ENCODE measurements at regions not wholly inside any gene's neighbourhood (a gene's known extent, or its start where the extent isn't known, plus 50 kb on each side); places are given as distances from the start of the nearest gene placed in this dataset.

DNA sequence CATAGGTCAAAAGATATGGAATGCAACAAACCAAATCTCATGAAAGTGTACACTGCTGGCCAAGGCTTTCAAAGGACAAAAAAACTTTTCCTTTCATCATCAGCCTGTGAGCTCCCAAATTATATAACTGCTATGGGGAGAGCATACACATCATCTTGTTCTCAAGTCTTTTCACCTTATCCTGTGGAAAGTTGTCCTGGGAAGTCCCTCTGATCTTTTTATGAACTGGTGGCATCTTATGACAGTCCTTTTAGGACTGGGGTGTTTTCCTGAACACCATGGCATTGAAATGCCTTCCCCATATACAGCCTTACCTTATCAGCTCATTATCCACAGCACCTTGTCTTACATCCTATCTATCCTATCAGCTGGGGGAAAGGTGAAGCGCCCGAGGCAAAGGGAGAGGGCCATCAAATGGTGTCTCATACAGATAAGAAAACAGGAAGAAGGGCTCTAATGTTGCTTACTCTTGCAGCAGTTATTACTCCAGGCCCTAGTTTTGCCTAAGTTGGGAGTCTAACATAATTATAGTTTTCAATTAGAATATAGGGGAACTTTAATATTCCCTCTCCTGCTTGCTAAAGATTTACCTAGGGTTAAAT, 61.5 kb upstream of the GOLIM4 start:
- no peak for FAIRE-seq
- dilution Hi-C loops (cut with MboI; ENCODE audit: extremely low pct_ligation_motif_present, low sequenced_read_pairs): no loop called here
- no peak overlapping the region for H2AFZ ChIP-seq (ENCODE audit: control insufficient read depth, low read length)

DNA sequence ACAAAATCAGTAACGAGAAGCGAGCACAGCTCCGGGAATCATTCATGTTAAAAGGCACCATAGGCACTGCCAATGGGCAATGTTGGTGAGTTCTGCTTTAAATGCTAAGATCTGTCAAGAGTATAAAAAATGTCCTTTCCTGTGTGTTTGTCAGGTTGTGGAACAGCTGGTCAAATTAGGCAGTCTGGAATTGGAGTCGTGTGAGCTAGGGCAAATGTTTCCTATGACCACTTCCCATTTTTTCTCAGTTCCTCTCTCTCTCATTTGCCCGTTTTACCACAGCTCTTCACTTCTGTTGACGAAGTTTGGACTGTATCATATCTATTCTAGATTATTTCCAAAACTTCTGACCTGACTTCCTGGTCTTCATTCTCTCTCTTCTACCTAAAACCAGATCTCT, 60.8 kb upstream of the GOLIM4 start:
- no peaks in the 10 kb centered on the region for H3K79me2 ChIP-seq (ENCODE audit: control insufficient read depth, insufficient read depth, low read length)
- no peaks in the 10 kb centered on the region for H3K9me1 ChIP-seq (ENCODE audit: control insufficient read depth, extremely low read depth, insufficient read depth, low read length)
- no peak for FAIRE-seq
- H3K4me1 ChIP-seq (ENCODE audit: control insufficient read depth, extremely low read depth, insufficient read depth, low read length): no peaks in the 10 kb centered on the region
- H2AFZ ChIP-seq (ENCODE audit: control insufficient read depth, low read length): no peak overlapping the region
- H3K27ac ChIP-seq (ENCODE audit: control insufficient read depth, insufficient read depth, low read length): no peak overlapping the region
- DNase-seq (ENCODE audit: low read depth, low spot score): no peak
- no peak overlapping the region for H3K4me2 ChIP-seq (ENCODE audit: control insufficient read depth, extremely low read depth, insufficient read depth, low read depth, low read length)
- no peaks in the 10 kb centered on the region for H3K36me3 ChIP-seq (ENCODE audit: control insufficient read depth in 2 of 2, extremely low read depth in 1 of 2, insufficient read depth in 2 of 2, low read length in 2 of 2)
- no peak overlapping the region for H3K9ac ChIP-seq (ENCODE audit: control insufficient read depth, extremely low read depth, insufficient read depth, low read length)
- no peaks in the 10 kb centered on the region for H3K9me3 ChIP-seq (ENCODE audit: control insufficient read depth, low read depth, low read length)
- no peaks in the 10 kb centered on the region for H3K27me3 ChIP-seq (ENCODE audit: control insufficient read depth, extremely low read depth, insufficient read depth, low read length)
- H4K20me1 ChIP-seq (ENCODE audit: control insufficient read depth, extremely low read depth, insufficient read depth, low read length): no peaks in the 10 kb centered on the region
- dilution Hi-C loops (cut with MboI; ENCODE audit: extremely low pct_ligation_motif_present, low sequenced_read_pairs): no loop called here
- TF ChIP-seq, protein P1, sequence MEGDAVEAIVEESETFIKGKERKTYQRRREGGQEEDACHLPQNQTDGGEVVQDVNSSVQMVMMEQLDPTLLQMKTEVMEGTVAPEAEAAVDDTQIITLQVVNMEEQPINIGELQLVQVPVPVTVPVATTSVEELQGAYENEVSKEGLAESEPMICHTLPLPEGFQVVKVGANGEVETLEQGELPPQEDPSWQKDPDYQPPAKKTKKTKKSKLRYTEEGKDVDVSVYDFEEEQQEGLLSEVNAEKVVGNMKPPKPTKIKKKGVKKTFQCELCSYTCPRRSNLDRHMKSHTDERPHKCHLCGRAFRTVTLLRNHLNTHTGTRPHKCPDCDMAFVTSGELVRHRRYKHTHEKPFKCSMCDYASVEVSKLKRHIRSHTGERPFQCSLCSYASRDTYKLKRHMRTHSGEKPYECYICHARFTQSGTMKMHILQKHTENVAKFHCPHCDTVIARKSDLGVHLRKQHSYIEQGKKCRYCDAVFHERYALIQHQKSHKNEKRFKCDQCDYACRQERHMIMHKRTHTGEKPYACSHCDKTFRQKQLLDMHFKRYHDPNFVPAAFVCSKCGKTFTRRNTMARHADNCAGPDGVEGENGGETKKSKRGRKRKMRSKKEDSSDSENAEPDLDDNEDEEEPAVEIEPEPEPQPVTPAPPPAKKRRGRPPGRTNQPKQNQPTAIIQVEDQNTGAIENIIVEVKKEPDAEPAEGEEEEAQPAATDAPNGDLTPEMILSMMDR (optimal IDR thresholded peaks at IDR 0.05 in 1 of 3, IDR thresholded peaks at IDR 0.05 in 1 of 3, conservative IDR thresholded peaks at IDR 0.05 in 1 of 3; ENCODE audit: extremely low read depth in 1 of 3, insufficient read depth in 2 of 3, low read length in 3 of 3): no peak
- no peak for TF ChIP-seq EZH2 (IDR thresholded peaks at IDR 0.05; ENCODE audit: low read length)
- H3K4me3 ChIP-seq (ENCODE audit: control insufficient read depth in 2 of 3, extremely low read depth in 1 of 3, insufficient read depth in 2 of 3, low read depth in 1 of 3, low read length in 3 of 3): no peak overlapping the region

More for the DNA sequence above, 61.5 kb upstream of the GOLIM4 start:
- TF ChIP-seq, protein P1 (optimal IDR thresholded peaks at IDR 0.05 in 1 of 3, IDR thresholded peaks at IDR 0.05 in 1 of 3, conservative IDR thresholded peaks at IDR 0.05 in 1 of 3; ENCODE audit: extremely low read depth in 1 of 3, insufficient read depth in 2 of 3, low read length in 3 of 3): no peak
- no peak for TF ChIP-seq EZH2 (IDR thresholded peaks at IDR 0.05; ENCODE audit: low read length)
- no peak overlapping the region for H3K27ac ChIP-seq (ENCODE audit: control insufficient read depth, insufficient read depth, low read length)
- H3K9ac ChIP-seq (ENCODE audit: control insufficient read depth, extremely low read depth, insufficient read depth, low read length): no peak overlapping the region
- H3K36me3 ChIP-seq (ENCODE audit: control insufficient read depth in 2 of 2, extremely low read depth in 1 of 2, insufficient read depth in 2 of 2, low read length in 2 of 2): no peaks in the 10 kb centered on the region
- H3K4me1 ChIP-seq (ENCODE audit: control insufficient read depth, extremely low read depth, insufficient read depth, low read length): no peaks in the 10 kb centered on the region
- DNase-seq (ENCODE audit: low read depth, low spot score): no peak
- H3K4me3 ChIP-seq (ENCODE audit: control insufficient read depth in 2 of 3, extremely low read depth in 1 of 3, insufficient read depth in 2 of 3, low read depth in 1 of 3, low read length in 3 of 3): no peak overlapping the region
- no peaks in the 10 kb centered on the region for H3K27me3 ChIP-seq (ENCODE audit: control insufficient read depth, extremely low read depth, insufficient read depth, low read length)
- no peaks in the 10 kb centered on the region for H3K9me1 ChIP-seq (ENCODE audit: control insufficient read depth, extremely low read depth, insufficient read depth, low read length)
- H3K9me3 ChIP-seq (ENCODE audit: control insufficient read depth, low read depth, low read length): no peaks in the 10 kb centered on the region
- no peak overlapping the region for H3K4me2 ChIP-seq (ENCODE audit: control insufficient read depth, extremely low read depth, insufficient read depth, low read depth, low read length)
- no peaks in the 10 kb centered on the region for H4K20me1 ChIP-seq (ENCODE audit: control insufficient read depth, extremely low read depth, insufficient read depth, low read length)
- H3K79me2 ChIP-seq (ENCODE audit: control insufficient read depth, insufficient read depth, low read length): no peaks in the 10 kb centered on the region

Measured in keratinocyte (primary cell).